ENCODE measurements at regions not wholly inside any gene's neighbourhood (a gene's known extent, or its start where the extent isn't known, plus 50 kb on each side); places are given as distances from the start of the nearest gene placed in this dataset.

DNA sequence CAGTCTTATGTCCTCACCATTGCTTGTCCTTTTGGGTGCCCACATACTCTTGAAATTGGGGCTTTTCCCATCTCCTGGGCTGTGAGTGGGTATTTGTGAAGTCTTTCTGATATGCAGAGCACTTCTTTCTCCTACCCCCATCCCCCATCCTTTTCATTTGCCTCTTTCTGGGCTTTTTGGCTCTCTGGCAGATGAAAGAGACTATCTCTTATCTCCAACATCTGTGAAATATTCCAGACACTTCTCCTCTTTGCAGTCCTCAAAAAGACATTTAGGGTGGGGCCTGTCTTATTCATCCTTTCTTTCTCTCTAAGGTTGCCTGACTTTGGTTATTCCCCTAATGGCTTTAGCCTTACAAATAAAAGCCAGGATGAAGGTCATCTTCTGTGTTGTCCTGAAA, 462.2 kb upstream of the MKI67 start:
- H3K4me2 ChIP-seq = no peak overlapping the region
- H3K27ac ChIP-seq (ENCODE audit: low read depth in 2 of 2, low read length in 1 of 2) = no peak overlapping the region
- H3K9me3 ChIP-seq = no peaks in the 10 kb centered on the region
- TF ChIP-seq NFIC (IDR thresholded peaks at IDR 0.05; ENCODE audit: borderline replicate concordance) = no peak
- no peak for TF ChIP-seq FOXJ3 (CRISPR knock-in tag; IDR thresholded peaks at IDR 0.05)
- TF ChIP-seq TEAD4 (IDR thresholded peaks at IDR 0.05; ENCODE audit: borderline replicate concordance, insufficient read depth) = no peak
- H3K9me2 ChIP-seq = no peaks in the 10 kb centered on the region
- H4K20me1 ChIP-seq (ENCODE audit: insufficient read depth) = no peaks in the 10 kb centered on the region
- H3K36me3 ChIP-seq (replicated peaks in 1 of 2; ENCODE audit: control insufficient read depth in 1 of 2, insufficient read depth in 2 of 2, low read length in 1 of 2) = no peaks in the 10 kb centered on the region
- no peaks in the 10 kb centered on the region for H3K27me3 ChIP-seq (ENCODE audit: insufficient read depth)
- no peak overlapping the region for H2AFZ ChIP-seq (ENCODE audit: low read depth)
- ChIA-PET POLR2A (no interaction called here), CTCF (no interaction called here)
- H3K4me3 ChIP-seq (ENCODE audit: low read depth in 2 of 2, low read length in 1 of 2) = no peak overlapping the region
- H3K4me1 ChIP-seq (ENCODE audit: control insufficient read depth in 1 of 2, insufficient read depth in 2 of 2, low read depth in 1 of 2, low read length in 1 of 2) = peaks cover 0 to 2% of the 10 kb centered on the region in 2 experiments; a peak in 1 of 4 replicates
- no peaks in the 10 kb centered on the region for H3K79me2 ChIP-seq (ENCODE audit: insufficient read depth)
- no peak overlapping the region for H3K9ac ChIP-seq
- no peaks in the 10 kb centered on the region for H3F3A ChIP-seq (replicated peaks; ENCODE audit: insufficient read depth)
- DNase-seq = no peak

DNA sequence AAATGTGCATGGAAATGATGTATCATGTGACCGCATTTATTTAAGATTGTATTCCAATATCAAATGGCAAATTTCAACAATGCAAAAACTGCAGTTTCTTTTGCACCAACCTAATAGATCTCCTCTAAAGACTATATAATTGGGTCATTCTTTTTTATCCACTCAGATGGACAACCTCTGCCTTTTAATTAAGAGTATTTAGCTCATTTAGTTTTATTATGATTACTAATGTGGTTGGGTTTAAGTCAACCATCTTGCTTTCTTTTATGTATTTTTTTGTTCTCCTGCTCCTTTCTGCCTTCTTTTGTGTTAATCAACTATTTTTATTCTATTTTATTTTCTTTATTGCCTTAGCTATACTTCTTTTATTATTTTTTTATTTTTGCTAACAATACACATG, 468.5 kb upstream of the MKI67 start:
- ChIA-PET CTCF (no interaction called here), POLR2A (no interaction called here)
- H3K27ac ChIP-seq (ENCODE audit: low read depth in 2 of 2, low read length in 1 of 2) = no peak overlapping the region
- no peak overlapping the region for H3K4me3 ChIP-seq (ENCODE audit: low read depth in 2 of 2, low read length in 1 of 2)
- H3K9me2 ChIP-seq = no peaks in the 10 kb centered on the region
- H3K9ac ChIP-seq = no peak overlapping the region
- TF ChIP-seq FOXM1 (IDR thresholded peaks at IDR 0.05; ENCODE audit: low read depth) (no peak), NRF1 (IDR thresholded peaks at IDR 0.05; ENCODE audit: low read depth, low read length) (no peak), EZH2phosphoT487 (IDR thresholded peaks at IDR 0.05; ENCODE audit: borderline replicate concordance, low read depth) (no peak), POLR2AphosphoS5 (IDR thresholded peaks at IDR 0.05; ENCODE audit: low read depth, low read length) (no peak), FOXJ3 (CRISPR knock-in tag; IDR thresholded peaks at IDR 0.05) (no peak), RFX5 (IDR thresholded peaks at IDR 0.05; ENCODE audit: low read length) (no peak), REST (IDR thresholded peaks at IDR 0.05; ENCODE audit: low read depth, low read length) (no peak), SMC3 (IDR thresholded peaks at IDR 0.05; ENCODE audit: low read depth, low read length) (no peak), TAF1 (IDR thresholded peaks at IDR 0.05; ENCODE audit: borderline replicate concordance, low read depth, low read length) (no peak), SIN3A (IDR thresholded peaks at IDR 0.05; ENCODE audit: borderline replicate concordance, low read depth, low read length) (no peak), RXRA (IDR thresholded peaks at IDR 0.05; ENCODE audit: borderline replicate concordance, low read depth) (no peak), MEF2A (IDR thresholded peaks at IDR 0.05; ENCODE audit: borderline replicate concordance, low read depth) (no peak), NFIC (IDR thresholded peaks at IDR 0.05; ENCODE audit: borderline replicate concordance) (no peak), EP300 (IDR thresholded peaks at IDR 0.05; ENCODE audit: borderline replicate concordance in 1 of 2, low read depth in 1 of 2, low read length in 1 of 2) (no peak), TCF12 (IDR thresholded peaks at IDR 0.05) (no peak)
- TF ChIP-seq, protein P1, sequence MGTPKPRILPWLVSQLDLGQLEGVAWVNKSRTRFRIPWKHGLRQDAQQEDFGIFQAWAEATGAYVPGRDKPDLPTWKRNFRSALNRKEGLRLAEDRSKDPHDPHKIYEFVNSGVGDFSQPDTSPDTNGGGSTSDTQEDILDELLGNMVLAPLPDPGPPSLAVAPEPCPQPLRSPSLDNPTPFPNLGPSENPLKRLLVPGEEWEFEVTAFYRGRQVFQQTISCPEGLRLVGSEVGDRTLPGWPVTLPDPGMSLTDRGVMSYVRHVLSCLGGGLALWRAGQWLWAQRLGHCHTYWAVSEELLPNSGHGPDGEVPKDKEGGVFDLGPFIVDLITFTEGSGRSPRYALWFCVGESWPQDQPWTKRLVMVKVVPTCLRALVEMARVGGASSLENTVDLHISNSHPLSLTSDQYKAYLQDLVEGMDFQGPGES (IDR thresholded peaks at IDR 0.05; ENCODE audit: low read depth, low read length) = no peak
- peaks cover 0 to 4% of the 10 kb centered on the region in 2 experiments; a peak in 1 of 4 replicates for H3K4me1 ChIP-seq (ENCODE audit: control insufficient read depth in 1 of 2, insufficient read depth in 2 of 2, low read depth in 1 of 2, low read length in 1 of 2)
- no peaks in the 10 kb centered on the region for H4K20me1 ChIP-seq (ENCODE audit: insufficient read depth)
- H3K27me3 ChIP-seq (ENCODE audit: insufficient read depth) = no peaks in the 10 kb centered on the region
- DNase-seq = no peak
- no peaks in the 10 kb centered on the region for H3F3A ChIP-seq (replicated peaks; ENCODE audit: insufficient read depth)
- H3K4me2 ChIP-seq = no peak overlapping the region
- 69% methylated on average over 1 of the region's 1 CpG for WGBS (ENCODE audit: low lambda C conversion rate)
- H3K9me3 ChIP-seq = 0 out of 2 replicates have a peak, but pooled peaks cover 10% of the 10 kb centered on the region
- no peaks in the 10 kb centered on the region for H3K36me3 ChIP-seq (replicated peaks in 1 of 2; ENCODE audit: control insufficient read depth in 1 of 2, insufficient read depth in 2 of 2, low read length in 1 of 2)
- no peak overlapping the region for H2AFZ ChIP-seq (ENCODE audit: low read depth)
- H3K79me2 ChIP-seq (ENCODE audit: insufficient read depth) = no peaks in the 10 kb centered on the region
